PC-9 (cell line): ENCODE measurements at regions not wholly inside any gene's neighbourhood (a gene's known extent, or its start where the extent isn't known, plus 50 kb on each side); places are given as distances from the start of the nearest gene placed in this dataset.

Experiments used
- BruUV-seq: library from RNA; stranded (reverse); fragments of 400-500 nt; replicated peaks from 2 replicates; lab custom pipeline; 2021; lab: Mats Ljungman, UMichigan
- CTCF ChIA-PET: fragments of 300-600 bp; sonication (Branson Sonifier 250); formaldehyde crosslinking; loops from one replicate; lab custom pipeline; 2022; ENCODE audit warnings: antibody characterized with exemption; lab: Charles Lee
- POLR2A ChIA-PET: fragments of 300-600 bp; sonication (Branson Sonifier 250); formaldehyde crosslinking; loops from one replicate; lab custom pipeline; 2022; ENCODE audit warnings: antibody characterized with exemption; ENCODE audit not compliant: unreplicated experiment; lab: Charles Lee
- DNase-seq, 2 experiments: peaks; one replicate each; pipeline versions ENCODE4 v3.0.0 to v3.0.0-alpha.2; 2015 to 2022; ENCODE audit warnings: mixed read lengths in 1 of 2
- H2AFZ ChIP-seq: fragments of 200-600 bp; sonication (generic); 2 replicates; pipeline ENCODE4 v1.8.1; 2017; ENCODE audit warnings: antibody characterized with exemption
- H3F3A ChIP-seq: fragments of 200-600 bp; sonication (generic); 2 replicates; pipeline ENCODE4 v1.8.1; 2017; ENCODE audit warnings: antibody characterized with exemption, mild to moderate bottlenecking, low read depth; ENCODE audit not compliant: insufficient read depth
- H3K27ac ChIP-seq: fragments of 200-600 bp; sonication (generic); 2 replicates; pipeline ENCODE4 v1.6.1; 2016; ENCODE audit warnings: mixed run types
- H3K27me3 ChIP-seq: fragments of 200-600 bp; sonication (generic); 2 replicates; pipeline ENCODE4 v1.6.1; 2016; ENCODE audit warnings: low read depth, mixed run types; ENCODE audit not compliant: insufficient read depth
- H3K36me3 ChIP-seq: fragments of 200-600 bp; sonication (generic); 2 replicates; pipeline ENCODE4 v1.6.1; 2016; ENCODE audit warnings: low read depth, mixed run types
- H3K4me1 ChIP-seq: fragments of 200-600 bp; sonication (generic); replicated peaks from 2 replicates; pipeline ENCODE4 v1.6.1; 2016; ENCODE audit warnings: mixed run types; ENCODE audit not compliant: insufficient read depth
- H3K4me2 ChIP-seq: fragments of 200-600 bp; sonication (generic); 2 replicates; pipeline ENCODE4 v1.6.1; 2017; ENCODE audit warnings: mixed run types
- H3K4me3 ChIP-seq: fragments of 200-600 bp; sonication (generic); 2 replicates; pipeline ENCODE4 v1.6.1; 2016; ENCODE audit warnings: mixed run types
- H3K79me2 ChIP-seq: fragments of 200-600 bp; sonication (generic); 2 replicates; pipeline ENCODE4 v1.6.1; 2017; ENCODE audit warnings: low read depth, mixed run types
- H3K9me2 ChIP-seq: fragments of 200-600 bp; sonication (generic); 2 replicates; pipeline ENCODE4 v1.8.1; 2017; ENCODE audit warnings: mild to moderate bottlenecking; ENCODE audit not compliant: insufficient read depth
- H3K9me3 ChIP-seq: fragments of 200-600 bp; sonication (generic); 2 replicates; pipeline ENCODE4 v1.8.1; 2016; ENCODE audit warnings: low read depth; ENCODE audit not compliant: insufficient read depth
- H4K20me1 ChIP-seq: fragments of 200-600 bp; sonication (generic); 2 replicates; pipeline ENCODE4 v1.8.1; 2017; ENCODE audit not compliant: insufficient read depth
- EZH2 ChIP-seq: fragments of 200-600 bp; sonication (generic); IDR thresholded peaks from 2 replicates; pipeline ENCODE4 v1.8.0; 2017; ENCODE audit warnings: antibody characterized with exemption, low read depth
- intact Hi-C: fragments of 100-400 bp; cut with micrococcal nuclease; formaldehyde crosslinking; loops from one replicate; pipeline ENCODE4 v1.10.0; 2022; ENCODE audit not compliant: unreplicated experiment
- TF ChIP-seq, protein P1 (sequence below): fragments of 200-600 bp; sonication (generic); conservative IDR thresholded peaks from 2 replicates; pipeline ENCODE4 v1.6.1; 2017; ENCODE audit warnings: mixed run types, antibody characterized with exemption, mild to moderate bottlenecking, moderate library complexity

DNA sequence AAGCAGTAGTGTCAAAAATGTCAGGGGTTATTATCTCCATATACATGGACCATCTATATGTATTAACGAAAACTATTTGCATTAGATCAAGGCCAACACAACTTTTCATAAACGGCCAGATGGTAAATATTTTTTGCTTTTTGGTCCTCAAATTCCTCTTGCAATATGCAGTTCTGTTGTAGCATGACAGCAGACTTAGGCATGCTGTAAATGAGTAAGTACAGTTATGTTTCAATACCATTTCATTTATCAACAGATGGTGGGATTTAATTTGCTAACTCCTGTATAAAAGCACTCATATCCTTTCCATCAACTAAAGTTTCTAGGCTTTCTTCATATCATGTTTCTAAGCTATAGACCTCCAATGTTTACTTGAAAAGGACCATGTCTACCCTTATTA lies 208.1 kb downstream of the ANKRD50 start:
- no peaks in the 10 kb centered on the region for H3K27me3 ChIP-seq
- TF ChIP-seq, protein P1, sequence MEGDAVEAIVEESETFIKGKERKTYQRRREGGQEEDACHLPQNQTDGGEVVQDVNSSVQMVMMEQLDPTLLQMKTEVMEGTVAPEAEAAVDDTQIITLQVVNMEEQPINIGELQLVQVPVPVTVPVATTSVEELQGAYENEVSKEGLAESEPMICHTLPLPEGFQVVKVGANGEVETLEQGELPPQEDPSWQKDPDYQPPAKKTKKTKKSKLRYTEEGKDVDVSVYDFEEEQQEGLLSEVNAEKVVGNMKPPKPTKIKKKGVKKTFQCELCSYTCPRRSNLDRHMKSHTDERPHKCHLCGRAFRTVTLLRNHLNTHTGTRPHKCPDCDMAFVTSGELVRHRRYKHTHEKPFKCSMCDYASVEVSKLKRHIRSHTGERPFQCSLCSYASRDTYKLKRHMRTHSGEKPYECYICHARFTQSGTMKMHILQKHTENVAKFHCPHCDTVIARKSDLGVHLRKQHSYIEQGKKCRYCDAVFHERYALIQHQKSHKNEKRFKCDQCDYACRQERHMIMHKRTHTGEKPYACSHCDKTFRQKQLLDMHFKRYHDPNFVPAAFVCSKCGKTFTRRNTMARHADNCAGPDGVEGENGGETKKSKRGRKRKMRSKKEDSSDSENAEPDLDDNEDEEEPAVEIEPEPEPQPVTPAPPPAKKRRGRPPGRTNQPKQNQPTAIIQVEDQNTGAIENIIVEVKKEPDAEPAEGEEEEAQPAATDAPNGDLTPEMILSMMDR, result no peak
- no peak for TF ChIP-seq EZH2
- no peaks in the 10 kb centered on the region; the same call in 1 of the 2 replicates for H3K9me2 ChIP-seq
- no peaks in the 10 kb centered on the region for H3K79me2 ChIP-seq
- H2AFZ ChIP-seq, result no peak overlapping the region
- no peak overlapping the region for H3K4me3 ChIP-seq
- ChIA-PET POLR2A (no interaction called here), CTCF (no interaction called here)
- H3K4me2 ChIP-seq, result no peak overlapping the region
- H3K4me1 ChIP-seq, result no peaks in the 10 kb centered on the region
- no peaks in the 10 kb centered on the region for H3K36me3 ChIP-seq
- no peaks in the 10 kb centered on the region for H3F3A ChIP-seq
- intact Hi-C loops, result no loop called here
- BruUV-seq, result no TSS peak
- no peaks in the 10 kb centered on the region for H3K9me3 ChIP-seq
- no peak overlapping the region for H3K27ac ChIP-seq
- no peak for DNase-seq
- H4K20me1 ChIP-seq, result no peaks in the 10 kb centered on the region

DNA sequence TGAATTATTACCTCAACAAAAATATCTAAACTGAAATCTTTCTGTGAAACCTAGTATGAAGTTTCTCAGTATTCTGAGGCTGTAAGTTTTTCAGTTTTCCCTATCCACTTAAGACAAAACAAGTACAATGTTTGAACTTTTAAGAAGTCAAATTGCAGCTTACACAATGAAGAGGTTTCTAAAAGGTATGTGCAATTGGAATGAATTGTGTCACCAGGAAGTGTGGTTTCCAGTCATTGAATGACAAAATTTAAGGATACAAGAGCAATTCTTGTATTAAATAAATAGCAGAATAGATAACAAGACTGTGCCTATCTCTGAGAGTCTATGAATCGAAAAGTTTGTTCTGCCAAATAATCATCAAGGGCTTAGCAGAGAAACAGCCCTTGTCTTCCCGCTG lies 207.3 kb downstream of the ANKRD50 start:
- ChIA-PET POLR2A (no interaction called here), CTCF (no interaction called here)
- Histone ChIP-seq H3K36me3 (no peaks in the 10 kb centered on the region), H3K9me3 (no peaks in the 10 kb centered on the region), H3K9me2 (no peaks in the 10 kb centered on the region; the same call in 1 of the 2 replicates), H3K27me3 (no peaks in the 10 kb centered on the region), H3K27ac (no peak overlapping the region), H4K20me1 (no peaks in the 10 kb centered on the region), H3K4me1 (no peaks in the 10 kb centered on the region), H3K4me2 (no peak overlapping the region), H3F3A (no peaks in the 10 kb centered on the region), H2AFZ (no peak overlapping the region), H3K4me3 (no peak overlapping the region), H3K79me2 (no peaks in the 10 kb centered on the region)
- intact Hi-C loops, result no loop called here
- TF ChIP-seq, protein P1, result no peak
- no peak for TF ChIP-seq EZH2
- DNase-seq, result no peak
- BruUV-seq, result no TSS peak

DNA sequence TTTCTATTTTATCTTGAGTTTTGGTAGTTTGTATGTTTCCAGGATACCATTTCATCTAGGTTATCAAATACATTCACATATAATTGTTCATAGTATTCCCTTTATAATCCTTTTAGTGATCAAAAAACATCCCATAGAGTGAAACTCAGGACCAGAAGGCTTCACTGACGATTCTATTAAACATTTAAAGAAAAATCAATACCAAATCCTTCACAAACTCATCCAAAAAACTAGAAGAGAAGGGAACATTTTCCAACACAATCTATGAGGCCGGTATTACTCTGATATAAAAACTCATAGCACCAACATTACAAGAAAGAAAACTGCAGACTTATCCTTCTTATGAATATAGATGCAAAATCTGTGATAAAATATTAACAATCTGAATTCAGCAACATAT lies 203.4 kb downstream of the ANKRD50 start:
- H3F3A ChIP-seq, result no peaks in the 10 kb centered on the region
- H3K4me2 ChIP-seq, result no peak overlapping the region
- CTCF ChIA-PET, result no interaction called here
- H2AFZ ChIP-seq, result no peak overlapping the region; the same call in 1 of the 2 replicates
- H3K4me3 ChIP-seq, result no peak overlapping the region
- H4K20me1 ChIP-seq, result no peaks in the 10 kb centered on the region
- intact Hi-C loops, result no loop called here
- no TSS peak for BruUV-seq
- H3K9me3 ChIP-seq, result no peaks in the 10 kb centered on the region
- H3K4me1 ChIP-seq, result no peaks in the 10 kb centered on the region
- no peaks in the 10 kb centered on the region for H3K79me2 ChIP-seq
- POLR2A ChIA-PET, result no interaction called here
- H3K36me3 ChIP-seq, result no peaks in the 10 kb centered on the region
- H3K27me3 ChIP-seq, result no peaks in the 10 kb centered on the region
- no peak overlapping the region for H3K27ac ChIP-seq
- TF ChIP-seq, protein P1, result no peak
- TF ChIP-seq EZH2, result no peak
- DNase-seq, result no peak
- no peaks in the 10 kb centered on the region; the same call in 1 of the 2 replicates for H3K9me2 ChIP-seq
